ENCODE measurements at regions not wholly inside any gene's neighbourhood (a gene's known extent, or its start where the extent isn't known, plus 50 kb on each side); places are given as distances from the start of the nearest gene placed in this dataset.

- H3K4me3 ChIP-seq, result no peak overlapping the region
- ATAC-seq (peak in 1 of 8 donors; percentile 26), DNase-seq (no peak)
- no peaks in the 10 kb centered on the region for H3K9me3 ChIP-seq
- intact Hi-C loops (cut with DNase I), result no loop called here
- TF ChIP-seq, protein P1, sequence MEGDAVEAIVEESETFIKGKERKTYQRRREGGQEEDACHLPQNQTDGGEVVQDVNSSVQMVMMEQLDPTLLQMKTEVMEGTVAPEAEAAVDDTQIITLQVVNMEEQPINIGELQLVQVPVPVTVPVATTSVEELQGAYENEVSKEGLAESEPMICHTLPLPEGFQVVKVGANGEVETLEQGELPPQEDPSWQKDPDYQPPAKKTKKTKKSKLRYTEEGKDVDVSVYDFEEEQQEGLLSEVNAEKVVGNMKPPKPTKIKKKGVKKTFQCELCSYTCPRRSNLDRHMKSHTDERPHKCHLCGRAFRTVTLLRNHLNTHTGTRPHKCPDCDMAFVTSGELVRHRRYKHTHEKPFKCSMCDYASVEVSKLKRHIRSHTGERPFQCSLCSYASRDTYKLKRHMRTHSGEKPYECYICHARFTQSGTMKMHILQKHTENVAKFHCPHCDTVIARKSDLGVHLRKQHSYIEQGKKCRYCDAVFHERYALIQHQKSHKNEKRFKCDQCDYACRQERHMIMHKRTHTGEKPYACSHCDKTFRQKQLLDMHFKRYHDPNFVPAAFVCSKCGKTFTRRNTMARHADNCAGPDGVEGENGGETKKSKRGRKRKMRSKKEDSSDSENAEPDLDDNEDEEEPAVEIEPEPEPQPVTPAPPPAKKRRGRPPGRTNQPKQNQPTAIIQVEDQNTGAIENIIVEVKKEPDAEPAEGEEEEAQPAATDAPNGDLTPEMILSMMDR (IDR thresholded peaks at IDR 0.05), result no peak
- H3K27me3 ChIP-seq, result peaks cover 0 to 30% (median 0%) of the 10 kb centered on the region in 7 donors
- peaks cover 0 to 17% (median 0%) of the 10 kb centered on the region in 9 donors for H3K4me1 ChIP-seq
- no peaks in the 10 kb centered on the region for H3K36me3 ChIP-seq
- no peak overlapping the region for H3K27ac ChIP-seq
- WGBS, 2 donors, result 90 to 92% methylated on average over 3 of the region's 3 CpGs
Observed at GRCh38 chrX:69279234-69279633, 114.0 kb upstream of the PJA1 start.

DNA sequence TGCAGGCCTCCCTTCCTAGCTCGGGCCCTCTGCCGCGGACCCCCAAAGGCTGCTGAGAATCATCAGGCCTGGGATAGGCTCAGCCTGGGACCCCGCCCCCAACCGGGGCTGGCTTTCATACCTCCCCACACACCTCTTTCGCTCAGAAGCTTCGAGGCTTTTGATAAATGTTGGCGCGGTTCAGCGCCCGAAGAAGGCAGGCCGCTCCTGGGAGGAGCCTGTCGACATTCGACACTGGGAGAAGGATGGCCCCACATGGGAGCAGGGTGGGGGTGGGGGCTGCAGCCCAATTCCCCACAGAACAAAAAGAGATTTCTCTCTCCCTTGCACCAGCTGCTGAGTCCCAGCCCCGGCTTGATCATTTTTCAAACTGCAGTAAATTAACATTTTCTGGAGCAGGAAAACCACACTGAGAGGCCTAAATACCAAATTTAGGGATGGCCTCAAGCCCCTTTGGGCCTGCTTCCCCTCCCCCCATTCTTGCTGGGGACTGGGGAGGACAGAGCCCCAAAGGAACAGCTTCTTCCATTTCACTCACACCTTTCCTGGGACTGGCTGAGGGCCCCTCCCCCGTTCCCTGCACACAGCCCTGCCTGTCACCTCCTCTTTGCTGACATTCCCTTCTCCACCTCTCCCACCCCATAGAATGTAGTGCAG, 112.9 kb upstream of the PJA1 start:
- H3K36me3 ChIP-seq, result no peaks in the 10 kb centered on the region
- no peak overlapping the region for H3K27ac ChIP-seq
- ATAC-seq (peak in 3 of 8 donors; percentile 20 to 57 (median 45)), DNase-seq (no peak)
- H3K4me3 ChIP-seq, result no peak overlapping the region
- H3K27me3 ChIP-seq, result peaks cover 0 to 38% (median 0%) of the 10 kb centered on the region in 7 donors
- intact Hi-C loops (cut with DNase I), result no loop called here
- TF ChIP-seq, protein P1 (IDR thresholded peaks at IDR 0.05), result no peak
- WGBS, 2 donors, result 15 to 31% methylated on average over 13 to 16 of the region's 16 CpGs
- H3K9me3 ChIP-seq, result no peaks in the 10 kb centered on the region
- peaks cover 0 to 17% (median 0%) of the 10 kb centered on the region in 9 donors for H3K4me1 ChIP-seq

DNA sequence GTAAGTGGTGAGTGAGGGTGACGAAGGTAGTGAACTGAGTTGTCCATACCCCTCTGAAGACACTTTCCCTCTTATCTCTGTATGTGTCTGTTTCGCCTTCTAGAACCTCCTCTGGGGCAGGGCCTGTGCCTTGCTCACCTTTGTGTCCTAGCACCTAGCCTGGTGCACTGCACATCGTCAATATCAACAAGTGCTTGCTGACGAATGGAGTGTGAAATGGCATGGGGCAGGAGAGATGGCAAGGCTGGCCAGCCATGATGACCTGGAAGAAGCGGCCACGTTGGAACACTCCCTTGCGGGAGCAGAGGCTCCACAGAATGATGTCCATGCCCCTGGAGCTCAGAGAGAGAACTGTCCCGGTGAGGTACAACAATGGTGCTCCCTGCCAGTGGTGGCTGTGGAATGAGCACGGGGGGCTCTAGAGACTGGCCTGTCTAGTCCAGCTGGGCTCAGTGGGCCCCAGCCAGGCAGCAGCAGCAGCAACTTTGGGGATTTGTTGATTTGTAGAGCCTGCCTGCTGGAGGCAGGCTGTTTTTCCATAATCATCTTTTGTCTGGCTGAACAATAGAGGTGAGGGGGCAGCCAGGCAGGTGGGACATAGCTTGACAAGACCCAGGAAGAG, 112.2 kb upstream of the PJA1 start:
- peaks cover 0 to 17% (median 0%) of the 10 kb centered on the region in 9 donors for H3K4me1 ChIP-seq
- H3K9me3 ChIP-seq, result no peaks in the 10 kb centered on the region
- no peak overlapping the region for H3K4me3 ChIP-seq
- no peak overlapping the region for H3K27ac ChIP-seq
- H3K36me3 ChIP-seq, result no peaks in the 10 kb centered on the region
- no peak for DNase-seq
- 75 to 84% methylated on average over 9 of the region's 9 CpGs for WGBS, 2 donors
- peaks cover 0 to 40% (median 0%) of the 10 kb centered on the region in 7 donors for H3K27me3 ChIP-seq
- intact Hi-C loops (cut with DNase I), result no loop called here
- ATAC-seq, result no peak
- TF ChIP-seq, protein P1 (IDR thresholded peaks at IDR 0.05), result no peak

GRCh38 chrX:69268611-69269010, 103.4 kb upstream of the PJA1 start:
- H3K4me3 ChIP-seq, result no peak overlapping the region
- H3K4me1 ChIP-seq, result no peaks in the 10 kb centered on the region
- intact Hi-C loops (cut with DNase I), result no loop called here
- 41 to 65% methylated on average over 1 of the region's 1 CpG for WGBS, 2 donors
- H3K27ac ChIP-seq, result no peak overlapping the region
- no peaks in the 10 kb centered on the region for H3K36me3 ChIP-seq
- TF ChIP-seq, protein P1 (IDR thresholded peaks at IDR 0.05), result no peak
- DNase-seq (no peak), ATAC-seq (no peak)
- no peaks in the 10 kb centered on the region for H3K9me3 ChIP-seq
- H3K27me3 ChIP-seq, result peaks cover 0 to 41% (median 0%) of the 10 kb centered on the region in 7 donors

Measured in heart right ventricle (tissue), 16 donors.